Posterior vena cava (tissue), 2 donors: ENCODE measurements at regions not wholly inside any gene's neighbourhood (a gene's known extent, or its start where the extent isn't known, plus 50 kb on each side); places are given as distances from the start of the nearest gene placed in this dataset.
"Not testable (repeated sequence)": the region's sequence is repeated elsewhere in the genome, so short reads cannot be mapped to it uniquely, and the experiment has no call there.

Experiments
- DNase-seq: peaks from one replicate; pipeline ENCODE4 v3.0.0-alpha.2; 2020; ENCODE audit warnings: low spot score
- intact Hi-C, 2 donors: fragments of 100-400 bp; cut with DNase I; formaldehyde crosslinking; loops; one replicate each; pipeline versions ENCODE4 v1.14.1 to v1.14.2; 2022 to 2023
- donor health status: DM: yes; HTN: yes; CAD: no.
- donor health status: DM: yes; HTN: yes; CAD: no.

DNA sequence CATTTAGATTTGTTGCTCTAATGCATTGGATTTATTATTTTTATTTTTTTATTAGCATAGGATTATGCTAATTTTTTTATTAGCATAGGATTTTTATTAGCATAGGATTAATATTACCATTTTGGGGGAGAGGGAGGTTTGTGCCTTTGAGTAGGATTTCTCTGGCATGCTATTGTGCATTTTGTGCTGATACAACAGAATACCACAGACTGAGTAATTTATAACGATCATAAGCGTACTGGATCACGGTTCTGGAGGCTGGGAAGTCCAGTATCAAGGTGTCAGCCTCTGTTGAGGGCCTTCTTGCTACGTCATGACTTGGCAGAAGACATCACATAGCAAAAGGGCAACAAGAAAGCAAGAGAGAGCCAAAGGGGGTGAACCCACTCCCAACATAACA lies 187.5 kb downstream of the XPNPEP1 start:
- intact Hi-C loops: no loop called here
- no peak for DNase-seq

- no peak for DNase-seq
- intact Hi-C loops: no loop called here
These were observed 190.9 kb downstream of the XPNPEP1 start for GRCh38 chr10:109732254-109732965.

- intact Hi-C loops, DNase-seq: not testable (repeated sequence)
These were observed 193.4 kb downstream of the XPNPEP1 start for GRCh38 chr10:109729895-109730294.

- intact Hi-C loops: no loop called here
These were observed 195.9 kb downstream of the XPNPEP1 start for GRCh38 chr10:109727436-109727835.

GRCh38 chr10:109726473-109726872 lies 196.8 kb downstream of the XPNPEP1 start:
- intact Hi-C loops: no loop called here

More at GRCh38 chr10:109727436-109727835, 195.9 kb downstream of the XPNPEP1 start:
- no peak for DNase-seq

DNA sequence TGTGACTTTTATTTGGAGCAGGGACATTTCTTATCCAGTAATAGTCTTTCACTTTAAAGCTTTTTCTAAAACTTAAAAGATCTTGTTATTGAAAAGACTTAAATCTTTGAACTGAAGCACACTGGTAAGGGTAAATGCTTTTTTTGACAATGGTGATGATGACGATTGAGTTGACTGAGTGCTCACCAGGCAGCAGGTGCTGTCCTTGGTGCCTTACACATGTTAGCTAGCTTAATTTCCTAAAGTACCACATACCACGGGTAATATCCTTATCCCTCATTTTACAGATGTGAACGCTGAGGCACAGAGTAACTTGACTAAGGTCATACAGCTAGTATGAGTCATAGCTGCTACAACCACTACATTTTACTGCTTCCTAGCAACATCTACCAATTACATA lies 200.0 kb downstream of the XPNPEP1 start:
- intact Hi-C loops: no loop called here
- no peak for DNase-seq

More at GRCh38 chr10:109726473-109726872, 196.8 kb downstream of the XPNPEP1 start:
- DNase-seq: no peak

DNA sequence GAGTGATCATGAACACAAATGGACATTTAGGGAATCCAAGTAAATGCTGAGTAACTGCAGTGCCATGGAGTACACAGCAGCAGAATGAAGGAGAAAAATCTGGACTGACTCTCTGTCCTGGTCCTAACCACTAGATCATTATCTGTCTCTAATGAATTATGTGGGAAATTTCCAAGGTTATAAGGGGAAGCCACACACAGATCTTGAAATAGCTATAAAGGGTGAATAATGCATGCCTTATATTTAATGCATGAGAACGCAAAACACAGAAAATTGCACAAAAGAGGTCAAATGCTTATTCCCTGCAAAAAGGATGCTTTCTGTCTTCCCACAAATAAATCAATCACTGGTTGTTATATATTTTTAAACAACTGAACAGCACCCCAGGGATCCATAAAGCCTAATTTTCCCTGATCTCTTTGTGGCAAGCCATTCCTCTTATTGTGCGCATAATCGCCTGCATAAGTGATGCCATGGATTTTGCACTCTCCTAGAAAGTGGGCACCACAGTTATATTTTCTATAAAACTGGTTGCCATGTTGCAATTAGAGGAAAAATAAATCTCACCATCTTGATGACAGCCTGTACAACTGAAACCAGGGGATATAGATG lies 201.8 kb downstream of the XPNPEP1 start:
- intact Hi-C loops: no loop called here

DNA sequence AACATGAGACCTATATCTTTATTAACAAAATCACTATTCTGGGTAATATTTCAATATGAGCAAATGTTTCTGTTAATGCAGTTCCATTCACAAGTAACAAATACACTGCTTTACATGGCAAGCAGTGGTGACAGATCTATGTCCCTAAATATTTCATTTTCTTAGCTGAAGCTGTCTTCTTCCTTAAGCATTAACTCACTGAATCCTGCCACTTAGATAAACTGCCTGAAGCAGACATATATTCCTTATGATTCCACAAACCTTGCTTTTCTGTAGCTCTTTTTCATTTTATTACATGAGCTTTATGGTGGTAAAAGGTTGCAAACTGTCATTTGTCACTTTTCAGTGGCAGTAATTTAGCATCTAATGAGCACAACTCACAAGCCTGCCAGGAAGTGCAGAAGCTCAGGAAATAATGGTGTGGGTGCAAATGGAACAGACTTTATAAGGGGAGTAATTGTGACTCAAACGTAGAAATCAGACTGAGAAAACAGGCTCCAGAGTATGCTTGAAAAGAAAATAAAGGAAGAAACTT lies 217.2 kb downstream of the XPNPEP1 start:
- DNase-seq: no peak
- intact Hi-C loops: no loop called here

More for the DNA sequence above, 201.8 kb downstream of the XPNPEP1 start:
- DNase-seq: no peak

GRCh38 chr10:109701633-109702215 lies 221.6 kb downstream of the XPNPEP1 start:
- DNase-seq: no peak
- intact Hi-C loops: no loop called here

GRCh38 chr10:109698882-109699664 lies 224.2 kb downstream of the XPNPEP1 start:
- no peak for DNase-seq

GRCh38 chr10:109698086-109698485 lies 225.2 kb downstream of the XPNPEP1 start:
- intact Hi-C loops: no loop called here
- DNase-seq: no peak

More at GRCh38 chr10:109698882-109699664, 224.2 kb downstream of the XPNPEP1 start:
- intact Hi-C loops: no loop called here

DNA sequence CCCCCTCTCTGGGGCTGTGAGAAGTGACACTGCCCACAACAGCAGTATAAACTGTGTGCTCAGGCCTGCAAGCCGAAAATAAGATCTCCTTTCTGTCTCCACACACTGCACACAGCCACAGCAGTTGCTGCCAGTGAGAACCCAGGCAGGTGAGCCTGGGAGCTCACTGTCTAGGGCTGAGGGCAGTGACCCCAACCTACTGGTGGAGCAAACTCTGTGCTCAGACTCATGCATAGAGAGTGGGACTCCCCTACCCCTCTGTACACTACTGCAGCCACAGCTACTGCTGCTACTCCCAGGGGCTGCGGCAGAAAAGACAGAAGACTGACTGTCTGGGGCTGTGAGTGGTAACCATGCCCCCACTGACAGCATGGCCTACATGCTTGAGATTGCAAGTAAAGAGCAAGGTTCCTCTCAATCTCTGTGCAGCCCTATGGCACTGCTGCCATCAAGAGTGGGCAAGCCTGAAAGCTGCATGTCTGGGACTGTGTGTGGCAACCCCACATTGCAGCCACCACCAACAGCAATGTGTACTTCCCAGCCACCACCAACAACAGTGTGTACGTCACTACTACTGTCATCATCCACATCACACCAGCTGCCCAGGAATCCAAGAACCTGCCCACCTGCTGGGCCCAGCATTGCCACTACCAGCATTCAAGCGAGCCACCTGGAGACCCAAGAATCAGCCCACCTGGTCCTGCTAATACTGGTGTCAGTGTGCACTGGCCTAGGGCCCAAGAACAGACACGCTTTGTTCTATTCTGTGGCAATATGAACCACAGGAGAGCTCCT lies 226.1 kb downstream of the XPNPEP1 start:
- no peak for DNase-seq
- intact Hi-C loops: no loop called here

- DNase-seq: no peak
- intact Hi-C loops: no loop called here
These were observed 226.8 kb downstream of the XPNPEP1 start for GRCh38 chr10:109696462-109696861.

DNA sequence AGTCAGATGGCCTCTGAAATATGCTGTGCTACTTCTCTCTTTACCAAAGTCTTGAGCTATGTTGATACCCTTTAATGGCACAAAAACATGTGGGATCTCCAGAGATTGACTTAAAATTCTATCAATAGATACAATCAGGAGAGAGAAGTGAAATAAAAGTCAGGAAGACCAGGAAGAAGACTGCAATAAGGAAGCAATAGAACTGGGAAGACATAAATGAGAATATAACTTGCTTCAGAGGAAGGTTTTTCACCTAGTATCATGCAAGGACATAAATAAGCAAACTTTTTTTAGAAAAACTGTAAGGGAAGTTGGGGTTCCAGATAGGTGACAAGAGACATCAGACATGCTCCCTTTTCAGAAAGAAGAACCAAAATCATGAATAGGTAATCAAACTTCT lies 227.3 kb downstream of the XPNPEP1 start:
- intact Hi-C loops: no loop called here
- no peak for DNase-seq

DNA sequence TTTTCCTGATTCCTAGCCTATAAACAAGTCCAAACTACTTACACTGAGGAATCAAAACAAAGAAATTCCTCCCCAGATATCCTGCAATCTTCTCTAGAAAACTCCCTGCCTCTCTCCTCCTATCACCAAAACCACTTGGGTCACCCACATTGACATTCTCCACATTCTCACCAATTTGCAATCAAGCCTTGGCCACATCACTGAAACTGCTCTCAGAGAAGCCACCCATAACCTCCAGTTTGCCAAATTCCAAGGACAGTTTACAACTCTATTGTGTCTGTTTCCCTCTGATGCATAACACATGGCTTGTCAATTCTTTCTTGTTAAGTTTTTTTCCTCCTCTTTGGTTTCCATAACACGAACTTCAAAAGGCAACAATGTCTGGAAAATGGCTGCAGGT lies 233.5 kb downstream of the XPNPEP1 start:
- intact Hi-C loops: no loop called here
- no peak for DNase-seq

DNA sequence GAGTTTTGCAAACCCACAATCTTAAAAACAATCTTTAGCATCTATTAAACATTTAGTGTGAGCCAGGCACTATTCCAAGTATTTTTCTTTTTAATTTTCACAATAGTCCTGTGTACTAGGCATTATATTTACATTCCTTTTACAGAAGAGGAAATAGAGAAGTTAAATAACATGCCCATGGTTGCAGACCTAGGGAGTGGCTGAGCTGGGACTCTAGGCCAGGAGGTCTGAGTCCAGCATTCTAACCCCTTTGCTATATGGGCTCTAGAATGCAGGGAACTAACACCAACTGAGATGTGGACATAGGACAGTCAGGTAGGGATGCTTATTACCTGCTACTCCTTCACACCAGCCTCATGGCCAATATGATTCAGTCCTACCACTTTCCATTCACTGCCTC lies 243.8 kb downstream of the XPNPEP1 start:
- intact Hi-C loops: loop anchor here in 1 of 2 donors (5.0 kb wide), 1 partner anchor 1727 kb away; no protein-coding TSS in a partner anchor
- no peak for DNase-seq

DNA sequence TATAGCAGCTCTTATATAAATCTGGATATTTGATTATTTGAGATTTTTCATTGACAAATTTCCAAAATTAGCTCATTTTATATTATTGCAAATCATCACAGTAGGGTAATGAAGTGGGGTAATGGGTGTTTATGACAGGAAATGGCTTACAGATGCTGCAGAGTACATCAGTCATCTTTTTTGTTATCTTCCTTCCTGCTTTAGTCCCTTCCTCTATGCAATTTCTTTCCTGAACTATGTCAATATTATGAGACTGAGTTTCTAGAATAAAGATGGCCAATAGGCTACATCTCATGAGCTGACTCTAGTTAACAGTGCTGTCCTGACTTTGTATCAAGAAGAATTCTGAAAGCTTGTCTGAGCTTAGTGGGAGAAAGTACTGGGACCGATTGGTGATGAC lies 244.5 kb downstream of the XPNPEP1 start:
- DNase-seq: no peak
- intact Hi-C loops: loop anchor here in 1 of 2 donors (5.0 kb wide), 1 partner anchor 1727 kb away; no protein-coding TSS in a partner anchor

GRCh38 chr10:109676703-109677102 lies 246.6 kb downstream of the XPNPEP1 start:
- intact Hi-C loops: loop anchor here in 1 of 2 donors (5.0 kb wide), 1 partner anchor 1724 kb away; no protein-coding TSS in a partner anchor

GRCh38 chr10:109668703-109669102 lies 254.6 kb downstream of the XPNPEP1 start:
- no peak for DNase-seq
- intact Hi-C loops: no loop called here

More at GRCh38 chr10:109676703-109677102, 246.6 kb downstream of the XPNPEP1 start:
- DNase-seq: no peak
